ENCODE measurements at regions not wholly inside any gene's neighbourhood (a gene's known extent, or its start where the extent isn't known, plus 50 kb on each side); places are given as distances from the start of the nearest gene placed in this dataset.

GRCh38 chr6:98498144-98498775 is 336.1 kb upstream of the POU3F2 start:
- no peaks in the 10 kb centered on the region for H3K9me2 ChIP-seq (ENCODE audit: insufficient read depth)
- WGBS, 2 experiments (ENCODE audit: low coverage in 1 of 2, low lambda C conversion rate in 2 of 2, missing lambda C conversion rate in 2 of 2), result 41 to 43% methylated on average over 7 of the region's 7 CpGs
- no peak overlapping the region for H3K4me3 ChIP-seq
- no peaks in the 10 kb centered on the region for H3K79me2 ChIP-seq (ENCODE audit: insufficient read depth)
- H3K9me3 ChIP-seq (ENCODE audit: low read depth), result no peaks in the 10 kb centered on the region
- H3F3A ChIP-seq (ENCODE audit: insufficient read depth), result no peaks in the 10 kb centered on the region
- in situ Hi-C loops (cut with MboI), result no loop called here
- H3K9ac ChIP-seq, result no peak overlapping the region
- H3K36me3 ChIP-seq (ENCODE audit: low read depth), result no peaks in the 10 kb centered on the region
- TF ChIP-seq EZH2 (IDR thresholded peaks at IDR 0.05; ENCODE audit: insufficient read depth, poor library complexity, severe bottlenecking), result no peak
- no peak for TF ChIP-seq EZH2phosphoT487 (IDR thresholded peaks at IDR 0.05; ENCODE audit: insufficient read depth, low read depth)
- no peak overlapping the region for H2AFZ ChIP-seq
- H3K4me2 ChIP-seq (ENCODE audit: unreplicated experiment), result no peak overlapping the region
- H3K27me3 ChIP-seq (replicated peaks; ENCODE audit: insufficient read depth), result no peaks in the 10 kb centered on the region
- no peaks in the 10 kb centered on the region for H4K20me1 ChIP-seq (ENCODE audit: insufficient read depth)
- H3K27ac ChIP-seq, result no peak overlapping the region
- DNase-seq, result no peak
- H3K4me1 ChIP-seq (ENCODE audit: insufficient read depth), result no peaks in the 10 kb centered on the region

- DNase-seq, result no peak
- Histone ChIP-seq H2AFZ (no peak overlapping the region), H3K4me3 (no peak overlapping the region), H4K20me1 (ENCODE audit: insufficient read depth) (no peaks in the 10 kb centered on the region), H3K36me3 (ENCODE audit: low read depth) (no peaks in the 10 kb centered on the region), H3K4me2 (ENCODE audit: unreplicated experiment) (no peak overlapping the region), H3K9me2 (ENCODE audit: insufficient read depth) (no peaks in the 10 kb centered on the region), H3K4me1 (ENCODE audit: insufficient read depth) (no peaks in the 10 kb centered on the region), H3K9ac (no peak overlapping the region), H3K9me3 (ENCODE audit: low read depth) (no peaks in the 10 kb centered on the region), H3K27ac (no peak overlapping the region), H3K79me2 (ENCODE audit: insufficient read depth) (no peaks in the 10 kb centered on the region), H3F3A (ENCODE audit: insufficient read depth) (no peaks in the 10 kb centered on the region), H3K27me3 (replicated peaks; ENCODE audit: insufficient read depth) (no peaks in the 10 kb centered on the region)
- no peak for TF ChIP-seq EZH2phosphoT487 (IDR thresholded peaks at IDR 0.05; ENCODE audit: insufficient read depth, low read depth)
- TF ChIP-seq EZH2 (IDR thresholded peaks at IDR 0.05; ENCODE audit: insufficient read depth, poor library complexity, severe bottlenecking), result no peak
- in situ Hi-C loops (cut with MboI), result no loop called here
- 0 to 2% methylated on average over 3 of the region's 3 CpGs for WGBS, 2 experiments (ENCODE audit: low coverage in 1 of 2, low lambda C conversion rate in 2 of 2, missing lambda C conversion rate in 2 of 2)
Measured at GRCh38 chr6:98498866-98499265, 335.5 kb upstream of the POU3F2 start.

- no peaks in the 10 kb centered on the region for H4K20me1 ChIP-seq (ENCODE audit: insufficient read depth)
- no peak overlapping the region for H3K9ac ChIP-seq
- in situ Hi-C loops (cut with MboI), result no loop called here
- no peaks in the 10 kb centered on the region for H3K4me1 ChIP-seq (ENCODE audit: insufficient read depth)
- H3K79me2 ChIP-seq (ENCODE audit: insufficient read depth), result no peaks in the 10 kb centered on the region
- H3K27ac ChIP-seq, result no peak overlapping the region
- H2AFZ ChIP-seq, result no peak overlapping the region
- no peak overlapping the region for H3K4me3 ChIP-seq
- no peak overlapping the region for H3K4me2 ChIP-seq (ENCODE audit: unreplicated experiment)
- H3K27me3 ChIP-seq (replicated peaks; ENCODE audit: insufficient read depth), result no peaks in the 10 kb centered on the region
- DNase-seq, result no peak
- H3F3A ChIP-seq (ENCODE audit: insufficient read depth), result no peaks in the 10 kb centered on the region
- H3K9me2 ChIP-seq (ENCODE audit: insufficient read depth), result no peaks in the 10 kb centered on the region
- TF ChIP-seq EZH2phosphoT487 (IDR thresholded peaks at IDR 0.05; ENCODE audit: insufficient read depth, low read depth) (no peak), EZH2 (IDR thresholded peaks at IDR 0.05; ENCODE audit: insufficient read depth, poor library complexity, severe bottlenecking) (no peak)
- no peaks in the 10 kb centered on the region for H3K36me3 ChIP-seq (ENCODE audit: low read depth)
- WGBS, 2 experiments (ENCODE audit: low coverage in 1 of 2, low lambda C conversion rate in 2 of 2, missing lambda C conversion rate in 2 of 2), result 31 to 33% methylated on average over 2 of the region's 2 CpGs
- no peaks in the 10 kb centered on the region for H3K9me3 ChIP-seq (ENCODE audit: low read depth)
Measured at GRCh38 chr6:98514073-98514720, 320.2 kb upstream of the POU3F2 start.

GRCh38 chr6:98514796-98515195 is 319.6 kb upstream of the POU3F2 start:
- Histone ChIP-seq H3K27ac (no peak overlapping the region), H2AFZ (no peak overlapping the region), H3K4me2 (ENCODE audit: unreplicated experiment) (no peak overlapping the region), H3K4me1 (ENCODE audit: insufficient read depth) (no peaks in the 10 kb centered on the region), H4K20me1 (ENCODE audit: insufficient read depth) (no peaks in the 10 kb centered on the region), H3K9me2 (ENCODE audit: insufficient read depth) (no peaks in the 10 kb centered on the region), H3K27me3 (replicated peaks; ENCODE audit: insufficient read depth) (no peaks in the 10 kb centered on the region), H3F3A (ENCODE audit: insufficient read depth) (no peaks in the 10 kb centered on the region), H3K9ac (no peak overlapping the region), H3K4me3 (no peak overlapping the region), H3K79me2 (ENCODE audit: insufficient read depth) (no peaks in the 10 kb centered on the region), H3K36me3 (ENCODE audit: low read depth) (no peaks in the 10 kb centered on the region), H3K9me3 (ENCODE audit: low read depth) (no peaks in the 10 kb centered on the region)
- WGBS, 2 experiments (ENCODE audit: low coverage in 1 of 2, low lambda C conversion rate in 2 of 2, missing lambda C conversion rate in 2 of 2), result 29 to 42% methylated on average over 1 of the region's 1 CpG
- no peak for DNase-seq
- no peak for TF ChIP-seq EZH2 (IDR thresholded peaks at IDR 0.05; ENCODE audit: insufficient read depth, poor library complexity, severe bottlenecking)
- no peak for TF ChIP-seq EZH2phosphoT487 (IDR thresholded peaks at IDR 0.05; ENCODE audit: insufficient read depth, low read depth)
- in situ Hi-C loops (cut with MboI), result no loop called here

Data from GM23248 (cell line).